SK-N-SH (cell line): ENCODE measurements at regions not wholly inside any gene's neighbourhood (a gene's known extent, or its start where the extent isn't known, plus 50 kb on each side); places are given as distances from the start of the nearest gene placed in this dataset.

ENCODE experiments used
- CTCF ChIA-PET: fragments of 300-600, 350-600 bp; formaldehyde crosslinking; extraction: SDS; loops from one replicate; lab custom pipeline; 2021; lab: Yijun Ruan, JAX
- POLR2A ChIA-PET: fragments of 350-600 bp; sonication (Branson Sonifier 250); formaldehyde crosslinking; extraction: SDS; loops from one replicate; lab custom pipeline; 2020; ENCODE audit warnings: antibody characterized with exemption, inconsistent platforms; lab: Yijun Ruan, JAX
- DNase-seq: peaks from one replicate; pipeline ENCODE4 v3.0.0; 2012
- H2AFZ ChIP-seq: fragments of 200-600 bp; sonication (generic); 2 replicates; pipeline ENCODE4 v1.8.1; 2016; ENCODE audit warnings: antibody characterized with exemption, mild to moderate bottlenecking, low read depth
- H3F3A ChIP-seq: fragments of 200-600 bp; sonication (generic); replicated peaks from 2 replicates; pipeline ENCODE3; 2016; ENCODE audit warnings: antibody characterized with exemption, mild to moderate bottlenecking; ENCODE audit not compliant: insufficient read depth
- H3K27ac ChIP-seq, 2 experiments: fragments of 200-500 bp in 1 of 2; fragments of 200-600 bp in 1 of 2; sonication (Bioruptor generic) in 1 of 2; sonication (generic), shearing (Covaris generic) in 1 of 2; 2 replicates each; pipeline versions ENCODE4 v1.5.1 to v1.6.1; 2014 to 2016; ENCODE audit warnings: low read depth in 2 of 2, inconsistent platforms in 1 of 2, low read length in 1 of 2, mild to moderate bottlenecking in 1 of 2, mixed read lengths in 1 of 2
- H3K27me3 ChIP-seq: fragments of 200-600 bp; sonication (generic), shearing (Covaris generic); 2 replicates; pipeline ENCODE4 v1.6.1; 2016; ENCODE audit warnings: mixed run types; ENCODE audit not compliant: insufficient read depth
- H3K36me3 ChIP-seq, 2 experiments: fragments of 200-500 bp in 1 of 2; fragments of 200-600 bp in 1 of 2; sonication (Bioruptor generic) in 1 of 2; sonication (generic) in 1 of 2; replicated peaks in 1 of 2; 2 replicates each; pipeline versions ENCODE3 to v1.5.1; 2014 to 2016; ENCODE audit warnings: low read length in 1 of 2, mild to moderate bottlenecking in 1 of 2; ENCODE audit not compliant: insufficient read depth in 2 of 2, control insufficient read depth in 1 of 2
- H3K4me1 ChIP-seq, 2 experiments: fragments of 200-500 bp in 1 of 2; fragments of 200-600 bp in 1 of 2; sonication (Bioruptor generic) in 1 of 2; sonication (generic), shearing (Covaris generic) in 1 of 2; 2 replicates each; pipeline versions ENCODE4 v1.5.1 to v1.6.1; 2014 to 2016; ENCODE audit warnings: low read depth in 1 of 2, low read length in 1 of 2, mixed run types in 1 of 2; ENCODE audit not compliant: insufficient read depth in 2 of 2, control insufficient read depth in 1 of 2
- H3K4me2 ChIP-seq: fragments of 200-600 bp; sonication (generic), shearing (Covaris generic); 2 replicates; pipeline ENCODE4 v1.6.1; 2017; ENCODE audit warnings: mixed run types
- H3K4me3 ChIP-seq, 2 experiments: fragments of 200-500 bp in 1 of 2; fragments of 200-600 bp in 1 of 2; sonication (Bioruptor generic) in 1 of 2; sonication (generic), shearing (Covaris generic) in 1 of 2; 2 replicates each; pipeline versions ENCODE4 v1.5.1 to v1.8.1; 2014 to 2016; ENCODE audit warnings: low read depth in 2 of 2, inconsistent platforms in 1 of 2, low read length in 1 of 2, mild to moderate bottlenecking in 1 of 2, mixed read lengths in 1 of 2, moderate library complexity in 1 of 2
- H3K79me2 ChIP-seq: fragments of 200-600 bp; sonication (generic); 2 replicates; pipeline ENCODE4 v1.8.1; 2017; ENCODE audit warnings: mild to moderate bottlenecking; ENCODE audit not compliant: insufficient read depth
- H3K9ac ChIP-seq: fragments of 200-600 bp; sonication (generic); 2 replicates; pipeline ENCODE4 v1.6.1; 2017; ENCODE audit warnings: mixed run types
- H3K9me2 ChIP-seq: fragments of 200-600 bp; sonication (generic); 2 replicates; pipeline ENCODE4 v1.6.1; 2017; ENCODE audit warnings: mixed run types
- H3K9me3 ChIP-seq: fragments of 200-600 bp; sonication (generic); 2 replicates; pipeline ENCODE4 v1.6.1; 2017; ENCODE audit warnings: mixed run types, mild to moderate bottlenecking, moderate library complexity
- H4K20me1 ChIP-seq: fragments of 200-600 bp; sonication (generic); 2 replicates; pipeline ENCODE4 v1.6.1; 2017; ENCODE audit warnings: mild to moderate bottlenecking, mixed run types; ENCODE audit not compliant: insufficient read depth
- EP300 ChIP-seq, 2 experiments: IDR thresholded peaks; 2 replicates each; pipeline versions ENCODE4 v1.4.0 to v1.6.1; 2012; ENCODE audit warnings: borderline replicate concordance in 1 of 2, low read depth in 1 of 2, low read length in 1 of 2
- FOXJ3 ChIP-seq: sonication (generic); formaldehyde crosslinking; IDR thresholded peaks from 2 replicates; pipeline ENCODE4 v1.5.1; 2020; ENCODE audit warnings: mild to moderate bottlenecking, missing genetic modification reagents
- FOXM1 ChIP-seq: IDR thresholded peaks from 2 replicates; pipeline ENCODE4 v1.4.0; 2012; ENCODE audit warnings: low read depth, mild to moderate bottlenecking
- GABPA ChIP-seq: IDR thresholded peaks from 2 replicates; pipeline ENCODE4 v1.4.0; 2012; ENCODE audit warnings: low read depth, mild to moderate bottlenecking
- GATA2 ChIP-seq: sonication (generic); formaldehyde crosslinking; IDR thresholded peaks from 2 replicates; pipeline ENCODE4 v1.5.0; 2020; ENCODE audit warnings: mild to moderate bottlenecking, missing genetic modification reagents
- MXI1 ChIP-seq: IDR thresholded peaks from 2 replicates; pipeline ENCODE4 v1.6.1; 2012; ENCODE audit warnings: mild to moderate bottlenecking, low read depth, low read length, improper control_type of control experiment
- POLR2AphosphoS5 ChIP-seq: IDR thresholded peaks from 2 replicates; pipeline ENCODE4 v1.6.1; 2012; ENCODE audit warnings: low read depth, low read length
- RAD21 ChIP-seq: IDR thresholded peaks from 2 replicates; pipeline ENCODE4 v1.6.1; 2012; ENCODE audit warnings: mild to moderate bottlenecking, low read length
- TCF12 ChIP-seq: IDR thresholded peaks from 2 replicates; pipeline ENCODE4 v1.4.0; 2012
- TEAD4 ChIP-seq: IDR thresholded peaks from 2 replicates; pipeline ENCODE4 v1.4.0; 2012; ENCODE audit warnings: mild to moderate bottlenecking, borderline replicate concordance; ENCODE audit not compliant: insufficient read depth
- WGBS: methylation state at CpG from one replicate; pipeline ENCODE4 v1.1.6; 2017; ENCODE audit warnings: low lambda C conversion rate; 5-methylcytosine and 5-hydroxymethylcytosine counted together
- TF ChIP-seq, protein P1 (sequence below): IDR thresholded peaks from 2 replicates; pipeline ENCODE4 v1.4.0; 2012; ENCODE audit warnings: low read depth, borderline replicate concordance
- TF ChIP-seq, protein P2 (sequence below): IDR thresholded peaks from 2 replicates; pipeline ENCODE4 v1.4.0; 2012; ENCODE audit warnings: low read depth, borderline replicate concordance
- TF ChIP-seq, protein P3 (sequence below): fragments of 150-350 bp; IDR thresholded peaks from 2 replicates; pipeline ENCODE4 v1.6.1; 2017; ENCODE audit warnings: antibody characterized with exemption, low read length, low read depth, borderline replicate concordance
- TF ChIP-seq, protein P4 (sequence below): fragments of 200-600 bp; sonication (generic); IDR thresholded peaks from 2 replicates; pipeline ENCODE4 v1.6.1; 2017; ENCODE audit warnings: antibody characterized with exemption, mild to moderate bottlenecking, moderate library complexity
- TF ChIP-seq, protein P5 (sequence below): IDR thresholded peaks from 2 replicates; pipeline ENCODE4; 2012

- Histone ChIP-seq H3K27ac (peak overlapping the region in 1 of 2 experiments; percentile 91; a peak in 3 of 4 replicates), H3K36me3 (peaks cover 0 to 4% of the 10 kb centered on the region in 2 experiments), H3K4me1 (peaks cover 0 to 25% of the 10 kb centered on the region in 2 experiments; a peak in 2 of 4 replicates), H3K4me3 (no peak overlapping the region), H3K9ac (no peak overlapping the region), H3K9me3 (no peaks in the 10 kb centered on the region), H3K4me2 (no peak overlapping the region), H3F3A (peaks cover 33% of the 10 kb centered on the region), H4K20me1 (no peaks in the 10 kb centered on the region), H2AFZ (no peak overlapping the region), H3K9me2 (no peaks in the 10 kb centered on the region), H3K27me3 (no peaks in the 10 kb centered on the region), H3K79me2 (no peaks in the 10 kb centered on the region)
- TF ChIP-seq POLR2AphosphoS5, result no peak
- TF ChIP-seq, protein P1, sequence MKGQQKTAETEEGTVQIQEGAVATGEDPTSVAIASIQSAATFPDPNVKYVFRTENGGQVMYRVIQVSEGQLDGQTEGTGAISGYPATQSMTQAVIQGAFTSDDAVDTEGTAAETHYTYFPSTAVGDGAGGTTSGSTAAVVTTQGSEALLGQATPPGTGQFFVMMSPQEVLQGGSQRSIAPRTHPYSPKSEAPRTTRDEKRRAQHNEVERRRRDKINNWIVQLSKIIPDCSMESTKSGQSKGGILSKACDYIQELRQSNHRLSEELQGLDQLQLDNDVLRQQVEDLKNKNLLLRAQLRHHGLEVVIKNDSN, result peak; percentile 14; the same call in 1 of the 2 replicates
- no peak for TF ChIP-seq GABPA
- peak in 1 of 2 experiments; percentile 34; a peak in 1 of 4 replicates for TF ChIP-seq EP300 (IDR thresholded peaks at IDR 0.05; ENCODE audit: borderline replicate concordance in 1 of 2, low read depth in 1 of 2, low read length in 1 of 2)
- peak; percentile 44 for TF ChIP-seq TCF12
- no peak for TF ChIP-seq GATA2 (CRISPR knock-in tag)
- TF ChIP-seq RAD21, result no peak
- TF ChIP-seq, protein P2, sequence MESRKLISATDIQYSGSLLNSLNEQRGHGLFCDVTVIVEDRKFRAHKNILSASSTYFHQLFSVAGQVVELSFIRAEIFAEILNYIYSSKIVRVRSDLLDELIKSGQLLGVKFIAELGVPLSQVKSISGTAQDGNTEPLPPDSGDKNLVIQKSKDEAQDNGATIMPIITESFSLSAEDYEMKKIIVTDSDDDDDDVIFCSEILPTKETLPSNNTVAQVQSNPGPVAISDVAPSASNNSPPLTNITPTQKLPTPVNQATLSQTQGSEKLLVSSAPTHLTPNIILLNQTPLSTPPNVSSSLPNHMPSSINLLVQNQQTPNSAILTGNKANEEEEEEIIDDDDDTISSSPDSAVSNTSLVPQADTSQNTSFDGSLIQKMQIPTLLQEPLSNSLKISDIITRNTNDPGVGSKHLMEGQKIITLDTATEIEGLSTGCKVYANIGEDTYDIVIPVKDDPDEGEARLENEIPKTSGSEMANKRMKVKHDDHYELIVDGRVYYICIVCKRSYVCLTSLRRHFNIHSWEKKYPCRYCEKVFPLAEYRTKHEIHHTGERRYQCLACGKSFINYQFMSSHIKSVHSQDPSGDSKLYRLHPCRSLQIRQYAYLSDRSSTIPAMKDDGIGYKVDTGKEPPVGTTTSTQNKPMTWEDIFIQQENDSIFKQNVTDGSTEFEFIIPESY, result no peak
- 82% methylated on average over 5 of the region's 5 CpGs for WGBS
- ChIA-PET CTCF (interaction anchor here (0.5 to 3.6 kb wide), 10 partner anchors 10 to 681 kb away, joined by 3 to 72 read pairs (median 5); no protein-coding TSS in a partner anchor), POLR2A (interaction anchor here (0.5 kb wide), 1 partner anchor 346 kb away, joined by 5 read pairs; no protein-coding TSS in a partner anchor)
- DNase-seq, result no peak
Observed at GRCh38 chr6:110529355-110529754, 52.9 kb upstream of the SLC22A16 start.

GRCh38 chr6:110528930-110529325 is 52.5 kb upstream of the SLC22A16 start:
- DNase-seq, result no peak
- Histone ChIP-seq H3K4me3 (no peak overlapping the region), H3K79me2 (no peaks in the 10 kb centered on the region), H3K4me2 (no peak overlapping the region), H3K27me3 (no peaks in the 10 kb centered on the region), H3K4me1 (peaks cover 0 to 24% of the 10 kb centered on the region in 2 experiments; a peak in 2 of 4 replicates), H3K9me3 (no peaks in the 10 kb centered on the region), H3K27ac (peak overlapping the region; percentile 47 to 91; a peak in 3 of 4 replicates), H3K9me2 (no peaks in the 10 kb centered on the region), H3F3A (peaks cover 28% of the 10 kb centered on the region), H4K20me1 (no peaks in the 10 kb centered on the region), H3K36me3 (peaks cover 0 to 4% of the 10 kb centered on the region in 2 experiments), H2AFZ (no peak overlapping the region), H3K9ac (no peak overlapping the region)
- CTCF ChIA-PET, result interaction anchor here (0.6 to 3.6 kb wide), 22 partner anchors 10 to 1548 kb away, joined by 3 to 72 read pairs (median 4); no protein-coding TSS in a partner anchor
- 100% methylated on average over 6 of the region's 6 CpGs for WGBS
- POLR2A ChIA-PET, result interaction anchor here (0.5 to 1.0 kb wide), 2 partner anchors 346 to 730 kb away, joined by 3 to 5 read pairs; a partner anchor contains a TSS
- TF ChIP-seq RAD21, result no peak
- TF ChIP-seq FOXJ3, result no peak
- no peak for TF ChIP-seq MXI1
- TF ChIP-seq, protein P2, result no peak
- TF ChIP-seq TCF12, result no peak
- TF ChIP-seq TEAD4, result no peak
- TF ChIP-seq, protein P1, result no peak
- TF ChIP-seq POLR2AphosphoS5, result no peak
- TF ChIP-seq, protein P3, sequence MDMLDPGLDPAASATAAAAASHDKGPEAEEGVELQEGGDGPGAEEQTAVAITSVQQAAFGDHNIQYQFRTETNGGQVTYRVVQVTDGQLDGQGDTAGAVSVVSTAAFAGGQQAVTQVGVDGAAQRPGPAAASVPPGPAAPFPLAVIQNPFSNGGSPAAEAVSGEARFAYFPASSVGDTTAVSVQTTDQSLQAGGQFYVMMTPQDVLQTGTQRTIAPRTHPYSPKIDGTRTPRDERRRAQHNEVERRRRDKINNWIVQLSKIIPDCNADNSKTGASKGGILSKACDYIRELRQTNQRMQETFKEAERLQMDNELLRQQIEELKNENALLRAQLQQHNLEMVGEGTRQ, result no peak
- TF ChIP-seq, protein P4, sequence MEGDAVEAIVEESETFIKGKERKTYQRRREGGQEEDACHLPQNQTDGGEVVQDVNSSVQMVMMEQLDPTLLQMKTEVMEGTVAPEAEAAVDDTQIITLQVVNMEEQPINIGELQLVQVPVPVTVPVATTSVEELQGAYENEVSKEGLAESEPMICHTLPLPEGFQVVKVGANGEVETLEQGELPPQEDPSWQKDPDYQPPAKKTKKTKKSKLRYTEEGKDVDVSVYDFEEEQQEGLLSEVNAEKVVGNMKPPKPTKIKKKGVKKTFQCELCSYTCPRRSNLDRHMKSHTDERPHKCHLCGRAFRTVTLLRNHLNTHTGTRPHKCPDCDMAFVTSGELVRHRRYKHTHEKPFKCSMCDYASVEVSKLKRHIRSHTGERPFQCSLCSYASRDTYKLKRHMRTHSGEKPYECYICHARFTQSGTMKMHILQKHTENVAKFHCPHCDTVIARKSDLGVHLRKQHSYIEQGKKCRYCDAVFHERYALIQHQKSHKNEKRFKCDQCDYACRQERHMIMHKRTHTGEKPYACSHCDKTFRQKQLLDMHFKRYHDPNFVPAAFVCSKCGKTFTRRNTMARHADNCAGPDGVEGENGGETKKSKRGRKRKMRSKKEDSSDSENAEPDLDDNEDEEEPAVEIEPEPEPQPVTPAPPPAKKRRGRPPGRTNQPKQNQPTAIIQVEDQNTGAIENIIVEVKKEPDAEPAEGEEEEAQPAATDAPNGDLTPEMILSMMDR, result no peak
- TF ChIP-seq EP300 (IDR thresholded peaks at IDR 0.05; ENCODE audit: borderline replicate concordance in 1 of 2, low read depth in 1 of 2, low read length in 1 of 2), result no peak
- TF ChIP-seq, protein P5, sequence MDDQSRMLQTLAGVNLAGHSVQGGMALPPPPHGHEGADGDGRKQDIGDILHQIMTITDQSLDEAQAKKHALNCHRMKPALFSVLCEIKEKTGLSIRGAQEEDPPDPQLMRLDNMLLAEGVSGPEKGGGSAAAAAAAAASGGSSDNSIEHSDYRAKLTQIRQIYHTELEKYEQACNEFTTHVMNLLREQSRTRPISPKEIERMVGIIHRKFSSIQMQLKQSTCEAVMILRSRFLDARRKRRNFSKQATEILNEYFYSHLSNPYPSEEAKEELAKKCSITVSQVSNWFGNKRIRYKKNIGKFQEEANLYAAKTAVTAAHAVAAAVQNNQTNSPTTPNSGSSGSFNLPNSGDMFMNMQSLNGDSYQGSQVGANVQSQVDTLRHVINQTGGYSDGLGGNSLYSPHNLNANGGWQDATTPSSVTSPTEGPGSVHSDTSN, result no peak
- no peak for TF ChIP-seq FOXM1
